ENCODE measurements at regions not wholly inside any gene's neighbourhood (a gene's known extent, or its start where the extent isn't known, plus 50 kb on each side); places are given as distances from the start of the nearest gene placed in this dataset.
A peak's percentile ranks its signal among the peaks of the same experiment; 100 is the strongest.

- intact Hi-C loops (cut with DNase I), result no loop called here
- Histone ChIP-seq H3K27me3 (peaks cover 0 to 30% (median 10%) of the 10 kb centered on the region in 3 donors), H3K9me3 (no peaks in the 10 kb centered on the region), H3K4me3 (no peak overlapping the region), H3K27ac (no peak overlapping the region), H3K36me3 (no peaks in the 10 kb centered on the region), H3K4me1 (peaks cover 0 to 6% (median 2%) of the 10 kb centered on the region in 4 donors)
- TF ChIP-seq POLR2AphosphoS5 (IDR thresholded peaks at IDR 0.05) (no peak), CTCF (IDR thresholded peaks at IDR 0.05) (no peak)
- no peak for DNase-seq
- WGBS, 2 donors, result 78 to 92% methylated on average over 19 of the region's 19 CpGs
Measured at GRCh38 chr22:44591146-44591790, 93.2 kb upstream of the RTL6 start.

GRCh38 chr22:44590291-44590690, 92.3 kb upstream of the RTL6 start:
- 84 to 85% methylated on average over 13 of the region's 13 CpGs for WGBS, 2 donors

GRCh38 chr22:44589831-44590230, 91.8 kb upstream of the RTL6 start:
- H3K27me3 ChIP-seq, result peaks cover 0 to 33% (median 7%) of the 10 kb centered on the region in 3 donors
- H3K4me1 ChIP-seq, result no peaks in the 10 kb centered on the region
- H3K36me3 ChIP-seq, result no peaks in the 10 kb centered on the region
- TF ChIP-seq CTCF (IDR thresholded peaks at IDR 0.05) (no peak), POLR2AphosphoS5 (IDR thresholded peaks at IDR 0.05) (no peak), POLR2A (IDR thresholded peaks at IDR 0.05) (no peak)
- no peaks in the 10 kb centered on the region for H3K9me3 ChIP-seq
- no peak overlapping the region for H3K27ac ChIP-seq
- WGBS, 2 donors, result 87 to 94% methylated on average over 5 of the region's 5 CpGs
- DNase-seq, result no peak
- intact Hi-C loops (cut with DNase I), result no loop called here
- H3K4me3 ChIP-seq, result no peak overlapping the region

More at GRCh38 chr22:44590291-44590690, 92.3 kb upstream of the RTL6 start:
- Histone ChIP-seq H3K4me3 (no peak overlapping the region), H3K27me3 (peaks cover 0 to 33% (median 10%) of the 10 kb centered on the region in 3 donors), H3K4me1 (no peaks in the 10 kb centered on the region), H3K9me3 (no peaks in the 10 kb centered on the region), H3K36me3 (no peaks in the 10 kb centered on the region), H3K27ac (no peak overlapping the region)
- intact Hi-C loops (cut with DNase I), result no loop called here
- DNase-seq, result no peak
- no peak for TF ChIP-seq EP300 (IDR thresholded peaks at IDR 0.05)
- no peak for TF ChIP-seq POLR2AphosphoS5 (IDR thresholded peaks at IDR 0.05)
- TF ChIP-seq POLR2A (IDR thresholded peaks at IDR 0.05), result no peak
- no peak for TF ChIP-seq CTCF (IDR thresholded peaks at IDR 0.05)

- Histone ChIP-seq H3K27ac (no peak overlapping the region), H3K9me3 (no peaks in the 10 kb centered on the region), H3K4me3 (no peak overlapping the region), H3K27me3 (peaks cover 0 to 38% (median 6%) of the 10 kb centered on the region in 3 donors), H3K4me1 (no peaks in the 10 kb centered on the region), H3K36me3 (no peaks in the 10 kb centered on the region)
- peak; percentile 28 for DNase-seq
- intact Hi-C loops (cut with DNase I), result no loop called here
- TF ChIP-seq POLR2AphosphoS5 (IDR thresholded peaks at IDR 0.05), result no peak
- no peak for TF ChIP-seq EP300 (IDR thresholded peaks at IDR 0.05)
- no peak for TF ChIP-seq POLR2A (IDR thresholded peaks at IDR 0.05)
- no peak for TF ChIP-seq CTCF (IDR thresholded peaks at IDR 0.05)
- 88 to 93% methylated on average over 14 of the region's 14 CpGs for WGBS, 2 donors
Measured at GRCh38 chr22:44588348-44588747, 90.3 kb upstream of the RTL6 start.
